Spleen (tissue), 7 donors: ENCODE measurements at regions not wholly inside any gene's neighbourhood (a gene's known extent, or its start where the extent isn't known, plus 50 kb on each side); places are given as distances from the start of the nearest gene placed in this dataset.

Experiments
- POLR2A ChIP-seq, 3 donors: fragments of 450-650 bp; IDR thresholded peaks; one replicate each; pipeline ENCODE4 v1.5.1; 2017; ENCODE audit warnings: antibody characterized with exemption in 3 of 3, mild to moderate bottlenecking in 1 of 3
- TF ChIP-seq, protein P1 (sequence below), 11 experiments: fragments of 200-600 bp in 7 of 11; fragments of 450-650 bp in 4 of 11; sonication (generic) in 4 of 11; IDR thresholded peaks in 8 of 11; conservative IDR thresholded peaks in 3 of 11; 1 replicate in 7 of 11; 2 replicates in 4 of 11; pipeline versions ENCODE4 v1.4.0 to v1.8.0; 2016 to 2021; ENCODE audit warnings: antibody characterized with exemption in 11 of 11, inconsistent platforms in 4 of 11, mild to moderate bottlenecking in 1 of 11
- donor health status: DM: no; HTN: no; CAD: no; lungs with moderate emphysema.
- donor health status: DM: no; HTN: no; CAD: no.
- donor health status: DM: no; HTN: no; CAD: no.

DNA sequence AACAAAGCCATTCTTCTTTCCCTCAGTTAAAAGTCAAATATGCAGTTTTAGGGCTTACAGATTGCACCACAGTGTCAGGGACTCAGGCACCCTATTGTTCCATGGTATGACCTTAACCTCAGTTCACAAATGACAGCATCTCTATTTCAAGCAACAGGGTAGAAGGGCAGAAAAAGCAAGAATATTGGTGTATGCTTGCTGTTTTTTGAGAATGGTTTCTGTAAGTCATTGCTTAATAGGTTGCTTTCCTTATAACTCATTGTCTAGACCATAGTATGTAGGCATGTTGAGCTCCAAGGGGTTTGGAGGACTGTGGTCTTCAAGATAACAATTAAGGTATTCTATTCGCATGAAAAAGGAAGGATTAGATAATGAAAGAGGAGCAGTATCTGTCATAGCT is 183.5 kb upstream of the EDIL3 start:
- no peak for TF ChIP-seq POLR2A (IDR thresholded peaks at IDR 0.05)
- TF ChIP-seq, protein P1, sequence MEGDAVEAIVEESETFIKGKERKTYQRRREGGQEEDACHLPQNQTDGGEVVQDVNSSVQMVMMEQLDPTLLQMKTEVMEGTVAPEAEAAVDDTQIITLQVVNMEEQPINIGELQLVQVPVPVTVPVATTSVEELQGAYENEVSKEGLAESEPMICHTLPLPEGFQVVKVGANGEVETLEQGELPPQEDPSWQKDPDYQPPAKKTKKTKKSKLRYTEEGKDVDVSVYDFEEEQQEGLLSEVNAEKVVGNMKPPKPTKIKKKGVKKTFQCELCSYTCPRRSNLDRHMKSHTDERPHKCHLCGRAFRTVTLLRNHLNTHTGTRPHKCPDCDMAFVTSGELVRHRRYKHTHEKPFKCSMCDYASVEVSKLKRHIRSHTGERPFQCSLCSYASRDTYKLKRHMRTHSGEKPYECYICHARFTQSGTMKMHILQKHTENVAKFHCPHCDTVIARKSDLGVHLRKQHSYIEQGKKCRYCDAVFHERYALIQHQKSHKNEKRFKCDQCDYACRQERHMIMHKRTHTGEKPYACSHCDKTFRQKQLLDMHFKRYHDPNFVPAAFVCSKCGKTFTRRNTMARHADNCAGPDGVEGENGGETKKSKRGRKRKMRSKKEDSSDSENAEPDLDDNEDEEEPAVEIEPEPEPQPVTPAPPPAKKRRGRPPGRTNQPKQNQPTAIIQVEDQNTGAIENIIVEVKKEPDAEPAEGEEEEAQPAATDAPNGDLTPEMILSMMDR (IDR thresholded peaks at IDR 0.05 in 8 of 11, conservative IDR thresholded peaks at IDR 0.05 in 3 of 11): no peak
